Stomach (tissue), 8 donors: ENCODE measurements at regions not wholly inside any gene's neighbourhood (a gene's known extent, or its start where the extent isn't known, plus 50 kb on each side); places are given as distances from the start of the nearest gene placed in this dataset.

Experiments
- DNase-seq, 2 donors: peaks; one replicate each; pipeline versions ENCODE4 v3.0.0 to v3.0.0-alpha.2; 2013 to 2019
- H3K27ac ChIP-seq, 5 donors: fragments of 200-600 bp in 4 of 5; sonication (generic) in 4 of 5; one replicate each; pipeline ENCODE4 v1.5.1; 2013 to 2019; ENCODE audit warnings: mild to moderate bottlenecking in 1 of 5, moderate library complexity in 1 of 5
- H3K27me3 ChIP-seq, 3 donors: fragments of 200-600 bp; sonication (generic); one replicate each; pipeline ENCODE4 v1.5.1; 2017 to 2019; ENCODE audit warnings: mixed run types in 1 of 3
- H3K36me3 ChIP-seq, 4 donors: fragments of 200-600 bp; sonication (generic); 1 replicate in 3 of 4; 2 replicates in 1 of 4; pipeline ENCODE4 v1.5.1; 2016 to 2019
- H3K4me1 ChIP-seq, 4 donors: fragments of 200-600 bp; sonication (generic); one replicate each; pipeline ENCODE4 v1.5.1; 2016 to 2019
- H3K4me3 ChIP-seq, 4 donors: fragments of 200-600 bp; sonication (generic) in 3 of 4; one replicate each; pipeline ENCODE4 v1.5.1; 2016 to 2019; ENCODE audit warnings: mild to moderate bottlenecking in 1 of 4
- H3K9me3 ChIP-seq, 4 donors: fragments of 200-600 bp; sonication (generic); one replicate each; pipeline ENCODE4 v1.5.1; 2016 to 2019
- CTCF ChIP-seq, 7 experiments: fragments of 450-650 bp in 4 of 7; fragments of 200-600 bp in 3 of 7; sonication (generic) in 3 of 7; IDR thresholded peaks; one replicate each; pipeline ENCODE4 v1.5.1; 2016 to 2019; ENCODE audit warnings: antibody characterized with exemption in 7 of 7, control low read depth in 2 of 7, mild to moderate bottlenecking in 1 of 7
- EP300 ChIP-seq: sonication (generic); formaldehyde crosslinking; IDR thresholded peaks from one replicate; pipeline ENCODE4 v1.6.1; 2017; ENCODE audit warnings: antibody characterized with exemption
- POLR2A ChIP-seq, 4 donors: fragments of 450-650 bp; IDR thresholded peaks; one replicate each; pipeline ENCODE4 v1.6.1; 2016; ENCODE audit warnings: antibody characterized with exemption in 4 of 4, control low read depth in 2 of 4, mild to moderate bottlenecking in 1 of 4, moderate library complexity in 1 of 4
- POLR2AphosphoS5 ChIP-seq, 3 donors: sonication (generic); formaldehyde crosslinking; IDR thresholded peaks; one replicate each; pipeline ENCODE4 v1.6.1; 2016; ENCODE audit warnings: antibody characterized with exemption in 3 of 3
- WGBS, 5 donors: extraction: QIAGEN DNeasy Blood & Tissue Kit in 3 of 5; methylation state at CpG; one replicate each; pipeline versions ENCODE4 v1.1.5 to v1.1.7; 2013 to 2018; 5-methylcytosine and 5-hydroxymethylcytosine counted together
- intact Hi-C: fragments of 100-400 bp; cut with DNase I; formaldehyde crosslinking; loops from one replicate; pipeline ENCODE4 v1.15.1; 2023; ENCODE audit warnings: low total_unique reads
- donor health status: healthy with polysubstance abuse.
- donor health status: Bipolar disorder and iron deficiency.
- donor health status: healthy.

GRCh38 chr3:151596940-151597339 is 136.1 kb upstream of the IGSF10 start:
- Histone ChIP-seq H3K9me3 (no peaks in the 10 kb centered on the region), H3K4me1 (no peaks in the 10 kb centered on the region), H3K36me3 (no peaks in the 10 kb centered on the region), H3K4me3 (no peak overlapping the region), H3K27ac (no peak overlapping the region), H3K27me3 (no peaks in the 10 kb centered on the region)
- TF ChIP-seq POLR2A (IDR thresholded peaks at IDR 0.05) (no peak), POLR2AphosphoS5 (IDR thresholded peaks at IDR 0.05) (no peak), CTCF (IDR thresholded peaks at IDR 0.05) (no peak), EP300 (no peak)
- WGBS, 5 donors: 68 to 81% (median 71%) methylated on average over 5 of the region's 5 CpGs
- intact Hi-C loops: no loop called here
- no peak for DNase-seq

- no peaks in the 10 kb centered on the region for H3K27me3 ChIP-seq
- intact Hi-C loops: no loop called here
- no peaks in the 10 kb centered on the region for H3K9me3 ChIP-seq
- no peak for TF ChIP-seq CTCF (IDR thresholded peaks at IDR 0.05)
- TF ChIP-seq POLR2A (IDR thresholded peaks at IDR 0.05): no peak
- TF ChIP-seq POLR2AphosphoS5 (IDR thresholded peaks at IDR 0.05): no peak
- TF ChIP-seq EP300: no peak
- no peaks in the 10 kb centered on the region for H3K4me1 ChIP-seq
- no peak for DNase-seq
- H3K36me3 ChIP-seq: no peaks in the 10 kb centered on the region
- WGBS, 5 donors: 88 to 97% (median 92%) methylated on average over 1 of the region's 1 CpG
- H3K4me3 ChIP-seq: no peak overlapping the region
- no peak overlapping the region for H3K27ac ChIP-seq
Observed at GRCh38 chr3:151593928-151594327, 133.1 kb upstream of the IGSF10 start.

- no peaks in the 10 kb centered on the region for H3K36me3 ChIP-seq
- no peak overlapping the region for H3K27ac ChIP-seq
- H3K9me3 ChIP-seq: peaks cover 0 to 5% (median 0%) of the 10 kb centered on the region in 4 donors
- no peak for DNase-seq
- H3K4me1 ChIP-seq: no peaks in the 10 kb centered on the region
- intact Hi-C loops: no loop called here
- no peak overlapping the region for H3K4me3 ChIP-seq
- H3K27me3 ChIP-seq: no peaks in the 10 kb centered on the region
- TF ChIP-seq POLR2A (IDR thresholded peaks at IDR 0.05) (no peak), POLR2AphosphoS5 (IDR thresholded peaks at IDR 0.05) (no peak), EP300 (no peak), CTCF (IDR thresholded peaks at IDR 0.05) (no peak)
Observed at GRCh38 chr3:151592287-151592686, 131.4 kb upstream of the IGSF10 start.

- no peak for TF ChIP-seq EP300
- TF ChIP-seq POLR2A (IDR thresholded peaks at IDR 0.05): no peak
- no peak for TF ChIP-seq POLR2AphosphoS5 (IDR thresholded peaks at IDR 0.05)
- TF ChIP-seq CTCF (IDR thresholded peaks at IDR 0.05): no peak
- H3K27me3 ChIP-seq: no peaks in the 10 kb centered on the region
- no peaks in the 10 kb centered on the region for H3K36me3 ChIP-seq
- peaks cover 0 to 6% (median 0%) of the 10 kb centered on the region in 4 donors for H3K9me3 ChIP-seq
- no peak overlapping the region for H3K27ac ChIP-seq
- no peaks in the 10 kb centered on the region for H3K4me1 ChIP-seq
- DNase-seq: no peak
- no peak overlapping the region for H3K4me3 ChIP-seq
- WGBS, 5 donors: 48 to 75% (median 49%) methylated on average over 1 of the region's 1 CpG
- intact Hi-C loops: no loop called here
Observed at GRCh38 chr3:151591441-151591840, 130.6 kb upstream of the IGSF10 start.
